ENCODE measurements at regions not wholly inside any gene's neighbourhood (a gene's known extent, or its start where the extent isn't known, plus 50 kb on each side); places are given as distances from the start of the nearest gene placed in this dataset.

DNA sequence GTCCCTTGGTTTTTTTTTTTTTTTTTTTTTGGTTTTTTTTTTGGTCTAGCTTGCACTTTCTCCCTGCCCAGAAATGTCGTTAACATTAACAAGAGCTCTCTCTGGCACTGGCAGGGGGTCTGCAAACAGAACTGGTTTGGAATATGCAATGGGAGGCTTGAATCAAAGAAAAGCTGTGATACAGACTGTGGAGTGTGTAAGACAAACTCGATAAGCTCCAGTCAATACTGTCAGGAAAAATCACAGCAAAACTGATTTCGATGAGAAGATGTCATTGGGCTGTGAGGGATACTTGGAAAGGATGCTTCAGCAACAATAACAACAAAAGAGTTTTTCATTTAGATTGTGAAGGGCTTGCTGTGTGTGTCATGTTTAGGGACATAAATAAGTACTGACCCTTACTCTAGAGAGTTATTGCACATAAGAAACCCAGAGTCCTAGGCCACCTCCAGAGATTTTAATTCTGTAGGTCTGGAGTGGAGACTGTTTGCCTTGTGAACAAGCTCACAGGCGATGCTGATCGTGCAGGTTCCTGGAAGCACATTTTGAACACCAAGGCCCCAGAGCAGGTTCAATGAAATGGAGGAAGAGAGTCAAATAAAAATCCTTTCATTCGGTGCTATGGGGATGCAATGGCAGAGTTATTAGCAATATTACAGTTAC is 470.7 kb upstream of the RBFOX1 start:
- Histone ChIP-seq H3K4me1 (ENCODE audit: insufficient read depth, insufficient read length) (peaks cover 4% of the 10 kb centered on the region), H3K9ac (ENCODE audit: insufficient read length, low read depth) (no peak overlapping the region), H3K4me3 (ENCODE audit: insufficient read length, low read depth) (no peak overlapping the region), H3K27me3 (ENCODE audit: insufficient read depth, insufficient read length) (peaks cover 65% of the 10 kb centered on the region), H3K36me3 (ENCODE audit: insufficient read depth, insufficient read length, low read length) (no peaks in the 10 kb centered on the region), H3K9me3 (ENCODE audit: insufficient read depth, low read length) (no peaks in the 10 kb centered on the region)
- no peak for TF ChIP-seq ZNF274 (IDR thresholded peaks at IDR 0.05; ENCODE audit: low read depth, low read length)
- TF ChIP-seq YY1 (IDR thresholded peaks at IDR 0.05; ENCODE audit: insufficient read depth, insufficient read length) = no peak
- no peak for TF ChIP-seq SUZ12 (IDR thresholded peaks at IDR 0.05; ENCODE audit: extremely low read depth, insufficient read depth, insufficient read length)
- no peak for DNase-seq (ENCODE audit: low read depth, low spot score)

DNA sequence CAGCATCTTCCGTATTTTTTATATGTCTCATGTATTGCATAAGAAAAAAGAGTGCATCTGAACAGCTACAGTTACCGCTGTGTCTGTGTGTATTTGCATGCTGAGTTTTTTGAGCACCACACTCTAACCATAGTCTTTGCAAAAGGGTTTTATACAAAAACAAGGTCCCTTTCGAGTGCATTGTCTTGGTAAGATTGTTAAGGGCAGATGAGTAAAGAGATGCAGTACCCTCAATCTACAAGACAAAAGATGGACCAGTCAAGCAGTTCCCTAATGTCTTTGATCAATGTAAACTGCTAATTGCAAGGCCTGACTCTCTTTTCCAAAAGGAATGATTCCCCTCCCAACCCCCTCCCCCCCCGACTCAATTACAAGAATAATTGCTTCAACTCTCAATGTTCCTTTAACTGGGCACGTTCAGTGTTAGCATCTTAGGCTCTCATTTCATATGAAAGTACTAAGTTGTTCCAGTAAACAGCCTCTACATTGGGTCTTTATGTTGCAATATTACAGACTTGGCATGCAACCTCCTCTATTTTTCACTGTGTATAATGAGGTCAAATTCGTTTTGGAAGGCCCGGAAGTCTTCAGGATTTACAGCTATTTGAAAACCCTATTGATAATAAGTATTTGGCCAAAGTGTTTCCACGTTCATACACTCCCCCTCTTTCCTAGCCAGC is 471.4 kb upstream of the RBFOX1 start:
- H3K36me3 ChIP-seq (ENCODE audit: insufficient read depth, insufficient read length, low read length) = no peaks in the 10 kb centered on the region
- TF ChIP-seq ZNF274 (IDR thresholded peaks at IDR 0.05; ENCODE audit: low read depth, low read length) = no peak
- DNase-seq (ENCODE audit: low read depth, low spot score) = peak; percentile 71
- H3K4me3 ChIP-seq (ENCODE audit: insufficient read length, low read depth) = no peak overlapping the region
- no peaks in the 10 kb centered on the region for H3K9me3 ChIP-seq (ENCODE audit: insufficient read depth, low read length)
- peaks cover 72% of the 10 kb centered on the region for H3K27me3 ChIP-seq (ENCODE audit: insufficient read depth, insufficient read length)
- peaks cover 4% of the 10 kb centered on the region for H3K4me1 ChIP-seq (ENCODE audit: insufficient read depth, insufficient read length)
- no peak overlapping the region for H3K9ac ChIP-seq (ENCODE audit: insufficient read length, low read depth)

DNA sequence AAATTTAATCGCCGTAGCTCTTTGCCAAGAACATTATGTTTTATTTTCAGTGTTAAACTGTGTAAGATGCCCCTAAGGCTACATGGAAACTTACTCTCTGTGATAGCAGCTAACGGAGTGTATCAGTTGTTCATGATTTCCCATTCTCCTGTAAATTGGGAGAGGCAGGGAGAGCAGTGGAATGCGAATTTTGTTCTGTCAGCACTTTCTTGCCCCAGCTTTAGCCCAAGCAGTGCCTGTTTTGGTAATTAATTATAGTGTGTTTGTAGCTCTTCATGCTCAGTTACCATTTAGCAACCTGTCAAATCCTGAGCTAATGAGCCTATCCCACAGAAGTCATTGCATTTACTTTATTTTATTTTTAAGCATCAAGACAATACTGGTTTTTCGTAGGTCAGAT is 475.1 kb upstream of the RBFOX1 start:
- no peaks in the 10 kb centered on the region for H3K36me3 ChIP-seq (ENCODE audit: insufficient read depth, insufficient read length, low read length)
- H3K4me3 ChIP-seq (ENCODE audit: insufficient read length, low read depth) = no peak overlapping the region
- H3K9ac ChIP-seq (ENCODE audit: insufficient read length, low read depth) = no peak overlapping the region
- peaks cover 85% of the 10 kb centered on the region for H3K27me3 ChIP-seq (ENCODE audit: insufficient read depth, insufficient read length)
- H3K9me3 ChIP-seq (ENCODE audit: insufficient read depth, low read length) = no peaks in the 10 kb centered on the region; the same call in 1 of the 2 replicates
- TF ChIP-seq ZNF274 (IDR thresholded peaks at IDR 0.05; ENCODE audit: low read depth, low read length) (no peak), SUZ12 (IDR thresholded peaks at IDR 0.05; ENCODE audit: extremely low read depth, insufficient read depth, insufficient read length) (no peak), YY1 (IDR thresholded peaks at IDR 0.05; ENCODE audit: insufficient read depth, insufficient read length) (no peak)
- H3K4me1 ChIP-seq (ENCODE audit: insufficient read depth, insufficient read length) = peaks cover 4% of the 10 kb centered on the region
- no peak for DNase-seq (ENCODE audit: low read depth, low spot score)

DNA sequence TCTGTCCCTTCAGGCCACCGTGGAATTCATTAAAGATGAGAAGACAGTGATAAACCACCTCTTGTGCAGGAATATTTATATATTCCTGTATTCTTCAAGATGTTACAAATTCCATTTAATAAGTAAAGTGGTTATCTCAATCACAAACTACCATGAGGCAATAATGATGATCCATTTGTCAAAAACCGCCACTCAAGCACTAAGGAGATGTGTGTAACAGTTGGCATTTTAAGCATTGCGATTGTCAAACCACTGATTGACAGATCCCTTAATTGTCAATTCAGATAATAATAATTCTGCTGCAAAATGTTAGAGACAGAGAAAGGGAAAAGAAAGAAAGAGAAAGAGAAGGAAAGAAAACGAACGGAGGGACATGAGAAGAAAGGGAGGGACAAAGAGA is 476.1 kb upstream of the RBFOX1 start:
- Histone ChIP-seq H3K4me3 (ENCODE audit: insufficient read length, low read depth) (no peak overlapping the region), H3K4me1 (ENCODE audit: insufficient read depth, insufficient read length) (no peaks in the 10 kb centered on the region), H3K9ac (ENCODE audit: insufficient read length, low read depth) (no peak overlapping the region), H3K9me3 (ENCODE audit: insufficient read depth, low read length) (no peaks in the 10 kb centered on the region; the same call in 1 of the 2 replicates), H3K27me3 (ENCODE audit: insufficient read depth, insufficient read length) (peaks cover 79% of the 10 kb centered on the region), H3K36me3 (ENCODE audit: insufficient read depth, insufficient read length, low read length) (no peaks in the 10 kb centered on the region)
- no peak for TF ChIP-seq SUZ12 (IDR thresholded peaks at IDR 0.05; ENCODE audit: extremely low read depth, insufficient read depth, insufficient read length)
- no peak for TF ChIP-seq ZNF274 (IDR thresholded peaks at IDR 0.05; ENCODE audit: low read depth, low read length)
- no peak for TF ChIP-seq YY1 (IDR thresholded peaks at IDR 0.05; ENCODE audit: insufficient read depth, insufficient read length)
- DNase-seq (ENCODE audit: low read depth, low spot score) = no peak

DNA sequence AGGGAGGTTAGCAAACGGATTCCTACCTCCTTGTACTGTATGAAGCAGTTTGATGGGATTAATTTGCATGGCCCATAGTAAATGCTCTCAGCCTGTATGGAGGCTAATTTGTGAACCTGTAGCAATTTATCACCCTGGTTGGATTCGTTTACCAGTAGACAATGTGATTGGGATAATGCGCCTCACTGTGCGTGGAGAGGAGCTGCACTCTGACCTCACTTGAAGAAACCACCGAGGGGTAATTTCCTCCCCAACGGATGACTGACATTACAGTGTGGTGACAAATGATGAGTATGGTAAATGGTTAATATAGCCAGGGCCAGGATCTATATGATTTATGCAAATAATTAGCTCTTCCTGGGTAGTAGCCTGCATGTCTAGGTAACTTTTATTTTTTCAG is 479.1 kb upstream of the RBFOX1 start:
- no peaks in the 10 kb centered on the region for H3K36me3 ChIP-seq (ENCODE audit: insufficient read depth, insufficient read length, low read length)
- TF ChIP-seq ZNF274 (IDR thresholded peaks at IDR 0.05; ENCODE audit: low read depth, low read length) (no peak), SUZ12 (IDR thresholded peaks at IDR 0.05; ENCODE audit: extremely low read depth, insufficient read depth, insufficient read length) (no peak), YY1 (IDR thresholded peaks at IDR 0.05; ENCODE audit: insufficient read depth, insufficient read length) (no peak)
- no peaks in the 10 kb centered on the region; the same call in 1 of the 2 replicates for H3K9me3 ChIP-seq (ENCODE audit: insufficient read depth, low read length)
- no peaks in the 10 kb centered on the region for H3K4me1 ChIP-seq (ENCODE audit: insufficient read depth, insufficient read length)
- peaks cover 54% of the 10 kb centered on the region for H3K27me3 ChIP-seq (ENCODE audit: insufficient read depth, insufficient read length)
- no peak overlapping the region for H3K9ac ChIP-seq (ENCODE audit: insufficient read length, low read depth)
- DNase-seq (ENCODE audit: low read depth, low spot score) = no peak
- no peak overlapping the region for H3K4me3 ChIP-seq (ENCODE audit: insufficient read length, low read depth)

DNA sequence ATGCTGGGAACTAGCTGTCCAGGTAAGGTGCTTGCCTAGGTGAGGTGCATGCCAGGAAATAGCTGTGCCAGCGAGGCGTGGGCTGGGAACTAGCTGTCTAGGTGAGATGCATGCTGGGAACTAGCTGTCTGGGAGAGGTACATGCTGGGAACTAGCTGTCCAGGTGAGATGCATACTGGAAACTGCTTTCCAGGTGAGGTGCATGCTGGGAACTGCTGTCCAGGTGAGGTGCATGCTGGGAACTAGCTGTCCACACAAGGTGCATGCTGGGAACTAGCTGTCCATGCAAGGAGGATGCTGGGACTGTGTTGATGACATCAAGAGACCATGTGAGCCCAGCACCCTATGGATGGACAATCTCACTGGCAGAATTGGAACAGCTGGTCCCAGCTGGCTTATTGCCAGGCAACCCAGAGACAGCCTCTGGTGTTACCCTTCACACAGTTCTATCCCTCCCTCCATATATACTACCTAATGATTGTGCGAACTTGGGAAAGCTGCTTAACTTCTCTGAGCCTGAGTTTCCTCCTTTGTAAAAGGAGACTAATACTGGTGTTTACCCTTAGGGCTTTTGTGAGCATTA is 479.9 kb upstream of the RBFOX1 start:
- no peak overlapping the region for H3K4me3 ChIP-seq (ENCODE audit: insufficient read length, low read depth)
- H3K9ac ChIP-seq (ENCODE audit: insufficient read length, low read depth) = no peak overlapping the region
- peaks cover 45% of the 10 kb centered on the region for H3K27me3 ChIP-seq (ENCODE audit: insufficient read depth, insufficient read length)
- H3K4me1 ChIP-seq (ENCODE audit: insufficient read depth, insufficient read length) = no peaks in the 10 kb centered on the region
- H3K9me3 ChIP-seq (ENCODE audit: insufficient read depth, low read length) = no peaks in the 10 kb centered on the region; the same call in 1 of the 2 replicates
- TF ChIP-seq ZNF274 (IDR thresholded peaks at IDR 0.05; ENCODE audit: low read depth, low read length) (no peak), SUZ12 (IDR thresholded peaks at IDR 0.05; ENCODE audit: extremely low read depth, insufficient read depth, insufficient read length) (no peak), YY1 (IDR thresholded peaks at IDR 0.05; ENCODE audit: insufficient read depth, insufficient read length) (no peak)
- H3K36me3 ChIP-seq (ENCODE audit: insufficient read depth, insufficient read length, low read length) = no peaks in the 10 kb centered on the region
- DNase-seq (ENCODE audit: low read depth, low spot score) = no peak

DNA sequence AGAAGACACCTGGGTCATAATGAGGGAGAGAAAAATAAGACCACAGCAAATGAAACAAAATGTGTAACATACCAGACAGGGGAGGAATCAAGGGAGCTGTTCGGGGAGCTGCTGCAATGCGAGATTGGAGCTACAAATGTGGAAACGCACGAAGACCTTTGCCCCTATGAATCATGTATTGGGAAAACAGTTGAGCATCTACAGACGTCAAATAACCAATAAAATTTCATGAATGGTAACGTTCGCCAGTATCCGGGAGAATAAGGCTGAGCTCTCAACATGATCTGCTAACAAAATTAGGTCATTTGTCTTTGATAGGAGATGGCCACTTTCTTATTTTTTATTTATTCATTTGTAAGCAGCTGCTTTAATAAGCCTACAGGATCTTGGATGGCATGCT is 486.2 kb upstream of the RBFOX1 start:
- TF ChIP-seq SUZ12 (IDR thresholded peaks at IDR 0.05; ENCODE audit: extremely low read depth, insufficient read depth, insufficient read length) = no peak
- no peak for TF ChIP-seq YY1 (IDR thresholded peaks at IDR 0.05; ENCODE audit: insufficient read depth, insufficient read length)
- no peak for TF ChIP-seq ZNF274 (IDR thresholded peaks at IDR 0.05; ENCODE audit: low read depth, low read length)
- H3K36me3 ChIP-seq (ENCODE audit: insufficient read depth, insufficient read length, low read length) = no peaks in the 10 kb centered on the region
- H3K9me3 ChIP-seq (ENCODE audit: insufficient read depth, low read length) = no peaks in the 10 kb centered on the region
- no peak overlapping the region for H3K4me3 ChIP-seq (ENCODE audit: insufficient read length, low read depth)
- no peak for DNase-seq (ENCODE audit: low read depth, low spot score)
- no peaks in the 10 kb centered on the region for H3K4me1 ChIP-seq (ENCODE audit: insufficient read depth, insufficient read length)
- H3K27me3 ChIP-seq (ENCODE audit: insufficient read depth, insufficient read length) = no peaks in the 10 kb centered on the region
- no peak overlapping the region for H3K9ac ChIP-seq (ENCODE audit: insufficient read length, low read depth)
